Panc1 (cell line): ENCODE measurements at regions not wholly inside any gene's neighbourhood (a gene's known extent, or its start where the extent isn't known, plus 50 kb on each side); places are given as distances from the start of the nearest gene placed in this dataset.

Experiments
- POLR2AphosphoS5 ChIP-seq: IDR thresholded peaks from 2 replicates; pipeline ENCODE4 v1.6.1; 2012; ENCODE audit warnings: mild to moderate bottlenecking, low read depth, low read length, moderate library complexity
- TCF7L2 ChIP-seq: IDR thresholded peaks from 2 replicates; pipeline ENCODE4 v1.6.1; 2011; ENCODE audit warnings: mild to moderate bottlenecking, low read depth, low read length, inconsistent platforms
- TF ChIP-seq, protein P1 (sequence below): fragments of 450-650 bp; IDR thresholded peaks from 2 replicates; pipeline ENCODE4 v1.5.1; 2017; ENCODE audit warnings: mild to moderate bottlenecking

- TF ChIP-seq, protein P1, sequence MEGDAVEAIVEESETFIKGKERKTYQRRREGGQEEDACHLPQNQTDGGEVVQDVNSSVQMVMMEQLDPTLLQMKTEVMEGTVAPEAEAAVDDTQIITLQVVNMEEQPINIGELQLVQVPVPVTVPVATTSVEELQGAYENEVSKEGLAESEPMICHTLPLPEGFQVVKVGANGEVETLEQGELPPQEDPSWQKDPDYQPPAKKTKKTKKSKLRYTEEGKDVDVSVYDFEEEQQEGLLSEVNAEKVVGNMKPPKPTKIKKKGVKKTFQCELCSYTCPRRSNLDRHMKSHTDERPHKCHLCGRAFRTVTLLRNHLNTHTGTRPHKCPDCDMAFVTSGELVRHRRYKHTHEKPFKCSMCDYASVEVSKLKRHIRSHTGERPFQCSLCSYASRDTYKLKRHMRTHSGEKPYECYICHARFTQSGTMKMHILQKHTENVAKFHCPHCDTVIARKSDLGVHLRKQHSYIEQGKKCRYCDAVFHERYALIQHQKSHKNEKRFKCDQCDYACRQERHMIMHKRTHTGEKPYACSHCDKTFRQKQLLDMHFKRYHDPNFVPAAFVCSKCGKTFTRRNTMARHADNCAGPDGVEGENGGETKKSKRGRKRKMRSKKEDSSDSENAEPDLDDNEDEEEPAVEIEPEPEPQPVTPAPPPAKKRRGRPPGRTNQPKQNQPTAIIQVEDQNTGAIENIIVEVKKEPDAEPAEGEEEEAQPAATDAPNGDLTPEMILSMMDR = no peak
- no peak for TF ChIP-seq POLR2AphosphoS5
- no peak for TF ChIP-seq TCF7L2
Measured at GRCh38 chr12:128083132-128083729, 183.7 kb upstream of the TMEM132C start.
